LNCAP (cell line): ENCODE measurements at regions not wholly inside any gene's neighbourhood (a gene's known extent, or its start where the extent isn't known, plus 50 kb on each side); places are given as distances from the start of the nearest gene placed in this dataset.

Source experiments
- CTCF ChIP-seq: fragments of 450-650 bp; IDR thresholded peaks from 2 replicates; pipeline ENCODE4 v1.5.1; 2017; ENCODE audit warnings: mild to moderate bottlenecking

GRCh38 chr7:106768324-106768751 lies 96.7 kb upstream of the PIK3CG start:
- TF ChIP-seq CTCF: no peak

- TF ChIP-seq CTCF: no peak
Observed at GRCh38 chr7:106770191-106770590, 94.9 kb upstream of the PIK3CG start.

- TF ChIP-seq CTCF: no peak
Observed at GRCh38 chr7:106772655-106773108, 92.4 kb upstream of the PIK3CG start.

- no peak for TF ChIP-seq CTCF
Observed at GRCh38 chr7:106773228-106773627, 91.9 kb upstream of the PIK3CG start.

GRCh38 chr7:106773721-106774120 lies 91.4 kb upstream of the PIK3CG start:
- TF ChIP-seq CTCF: no peak

GRCh38 chr7:106774213-106774767 lies 90.8 kb upstream of the PIK3CG start:
- TF ChIP-seq CTCF: no peak

GRCh38 chr7:106774768-106775551 lies 90.1 kb upstream of the PIK3CG start:
- TF ChIP-seq CTCF: no peak
